ENCODE measurements at regions not wholly inside any gene's neighbourhood (a gene's known extent, or its start where the extent isn't known, plus 50 kb on each side); places are given as distances from the start of the nearest gene placed in this dataset.

DNA sequence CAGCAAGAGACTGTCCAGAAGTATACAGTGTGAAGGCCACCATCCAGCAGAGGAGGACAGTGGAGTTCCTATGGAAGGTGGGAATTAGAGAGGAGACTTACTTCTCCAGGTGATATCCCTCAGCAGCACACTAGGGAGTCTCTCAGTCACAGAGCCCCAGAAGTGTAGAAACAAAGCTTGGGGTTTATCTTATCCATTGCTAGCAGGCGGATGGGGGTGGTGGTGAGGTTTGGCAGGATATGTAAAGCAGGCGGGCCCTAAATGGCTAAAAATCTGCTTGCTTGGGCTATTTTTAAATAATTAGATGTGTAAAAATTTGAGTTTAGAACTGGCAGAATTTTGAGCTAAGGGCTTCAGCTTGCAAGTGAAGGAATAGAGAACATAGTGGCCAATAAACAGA lies 50.1 kb upstream of the RGS18 start:
- Histone ChIP-seq H4K20me1 (ENCODE audit: insufficient read depth, low read length) (no peaks in the 10 kb centered on the region), H3K4me3 (ENCODE audit: low read length) (no peak overlapping the region), H2AFZ (ENCODE audit: low read depth, low read length) (no peak overlapping the region), H3K4me2 (ENCODE audit: low read length) (no peak overlapping the region), H3K27ac (ENCODE audit: low read length) (no peak overlapping the region), H3K79me2 (ENCODE audit: low read length) (no peaks in the 10 kb centered on the region), H3K4me1 (ENCODE audit: low read length) (no peaks in the 10 kb centered on the region), H3K9ac (ENCODE audit: low read length) (no peak overlapping the region), H3K36me3 (replicated peaks; ENCODE audit: low read depth, low read length) (no peaks in the 10 kb centered on the region), H3K27me3 (ENCODE audit: low read depth, low read length) (no peaks in the 10 kb centered on the region), H3K9me3 (ENCODE audit: insufficient read depth, low read length) (no peaks in the 10 kb centered on the region)
- no peak for TF ChIP-seq EZH2phosphoT487 (IDR thresholded peaks at IDR 0.05; ENCODE audit: low read depth)
- TF ChIP-seq, protein P1, sequence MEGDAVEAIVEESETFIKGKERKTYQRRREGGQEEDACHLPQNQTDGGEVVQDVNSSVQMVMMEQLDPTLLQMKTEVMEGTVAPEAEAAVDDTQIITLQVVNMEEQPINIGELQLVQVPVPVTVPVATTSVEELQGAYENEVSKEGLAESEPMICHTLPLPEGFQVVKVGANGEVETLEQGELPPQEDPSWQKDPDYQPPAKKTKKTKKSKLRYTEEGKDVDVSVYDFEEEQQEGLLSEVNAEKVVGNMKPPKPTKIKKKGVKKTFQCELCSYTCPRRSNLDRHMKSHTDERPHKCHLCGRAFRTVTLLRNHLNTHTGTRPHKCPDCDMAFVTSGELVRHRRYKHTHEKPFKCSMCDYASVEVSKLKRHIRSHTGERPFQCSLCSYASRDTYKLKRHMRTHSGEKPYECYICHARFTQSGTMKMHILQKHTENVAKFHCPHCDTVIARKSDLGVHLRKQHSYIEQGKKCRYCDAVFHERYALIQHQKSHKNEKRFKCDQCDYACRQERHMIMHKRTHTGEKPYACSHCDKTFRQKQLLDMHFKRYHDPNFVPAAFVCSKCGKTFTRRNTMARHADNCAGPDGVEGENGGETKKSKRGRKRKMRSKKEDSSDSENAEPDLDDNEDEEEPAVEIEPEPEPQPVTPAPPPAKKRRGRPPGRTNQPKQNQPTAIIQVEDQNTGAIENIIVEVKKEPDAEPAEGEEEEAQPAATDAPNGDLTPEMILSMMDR (IDR thresholded peaks at IDR 0.05; ENCODE audit: low read depth, low read length) = no peak
